ENCODE measurements at regions not wholly inside any gene's neighbourhood (a gene's known extent, or its start where the extent isn't known, plus 50 kb on each side); places are given as distances from the start of the nearest gene placed in this dataset.

GRCh38 chr9:110064803-110065202, 143.2 kb downstream of the C9orf152 start:
- no peak for TF ChIP-seq POLR2A (IDR thresholded peaks at IDR 0.05)
- TF ChIP-seq CTCF (IDR thresholded peaks at IDR 0.05) = no peak
- TF ChIP-seq EP300 (IDR thresholded peaks at IDR 0.05) = no peak
- TF ChIP-seq POLR2AphosphoS5 (IDR thresholded peaks at IDR 0.05) = no peak
